HG02588 (cell line): ENCODE measurements at regions not wholly inside any gene's neighbourhood (a gene's known extent, or its start where the extent isn't known, plus 50 kb on each side); places are given as distances from the start of the nearest gene placed in this dataset.

Source experiments
- ATAC-seq: cut with Tn5 transposase; IDR thresholded peaks from one replicate; pipeline ENCODE4 v1.9.1; 2021; ENCODE audit warnings: mild to moderate bottlenecking, moderate library complexity; ENCODE audit not compliant: unreplicated experiment

DNA sequence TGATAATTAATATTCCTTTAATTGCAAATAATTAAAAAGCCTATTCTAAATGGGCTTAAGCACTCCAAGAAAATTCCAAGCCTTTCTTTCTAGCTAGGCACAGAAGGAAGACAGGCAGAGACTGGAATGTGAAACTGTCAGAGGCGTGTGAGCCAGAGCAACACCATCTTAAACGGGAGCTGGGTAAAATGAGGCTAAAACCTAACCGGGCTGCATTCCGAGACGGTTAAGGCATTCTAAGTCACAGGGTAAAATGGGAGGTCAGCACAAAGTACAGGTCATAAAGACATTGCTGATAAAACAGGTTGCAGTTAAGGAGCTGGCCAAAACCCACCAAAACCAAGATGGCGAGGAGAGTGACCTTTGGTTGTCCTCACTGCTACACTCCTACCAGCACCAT is 300.4 kb downstream of the SLITRK6 start:
- no peak for ATAC-seq

GRCh38 chr13:85497652-85498051 is 301.6 kb downstream of the SLITRK6 start:
- no peak for ATAC-seq

- ATAC-seq: no peak
Measured at GRCh38 chr13:85492283-85492682, 306.9 kb downstream of the SLITRK6 start.

- no peak for ATAC-seq
Measured at GRCh38 chr13:85486663-85487062, 312.6 kb downstream of the SLITRK6 start.

GRCh38 chr13:85473144-85473543 is 326.1 kb downstream of the SLITRK6 start:
- no peak for ATAC-seq

- ATAC-seq: no peak
Measured at GRCh38 chr13:85469320-85469719, 329.9 kb downstream of the SLITRK6 start.

DNA sequence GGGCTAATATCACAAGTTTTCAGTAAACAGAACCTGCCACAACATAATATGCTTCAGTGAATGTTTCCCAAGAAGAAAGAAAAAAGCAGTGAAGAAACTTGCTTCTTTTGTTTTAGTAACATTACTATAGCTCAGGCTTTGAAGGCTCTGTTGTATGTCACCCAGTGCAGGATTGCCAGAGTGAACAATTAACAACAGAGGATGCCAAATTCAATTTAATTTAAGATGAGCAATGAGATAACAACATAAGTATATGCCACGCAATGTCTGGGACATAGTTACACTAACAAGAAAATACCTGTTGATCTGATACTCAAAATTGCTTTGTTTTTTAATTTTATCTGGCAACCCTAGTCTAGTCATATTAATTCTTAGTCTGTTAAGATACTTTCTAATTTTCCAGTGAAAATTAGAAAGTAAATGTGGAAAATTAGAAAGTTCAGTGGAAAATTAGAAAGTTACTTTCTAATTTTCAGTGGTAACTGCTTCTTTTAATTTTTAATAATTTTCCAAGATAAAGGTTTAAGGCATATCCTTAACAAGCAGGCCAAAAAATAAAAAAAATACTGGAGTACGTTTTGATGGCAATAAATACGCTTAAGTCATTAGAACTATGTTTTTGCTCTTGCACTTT is 336.3 kb downstream of the SLITRK6 start:
- ATAC-seq: no peak

DNA sequence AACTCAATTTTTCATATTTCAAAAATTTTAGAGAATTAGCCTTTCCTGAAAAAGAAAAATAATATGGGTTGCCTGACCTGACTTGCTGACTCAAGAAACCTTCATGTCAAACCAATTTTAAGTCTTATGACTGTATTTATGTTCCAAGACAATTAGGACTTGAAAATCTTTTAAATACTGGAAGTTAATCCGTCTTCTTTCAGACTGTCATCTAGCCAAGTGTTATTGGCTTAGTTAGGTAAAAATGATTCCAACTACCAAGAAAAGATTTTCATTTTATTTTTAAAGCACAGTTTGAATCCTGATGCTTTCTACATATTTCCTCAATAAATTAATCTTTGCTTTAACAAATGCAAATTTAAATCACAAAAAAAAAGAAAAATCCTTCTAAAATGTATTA is 337.6 kb downstream of the SLITRK6 start:
- ATAC-seq: no peak

DNA sequence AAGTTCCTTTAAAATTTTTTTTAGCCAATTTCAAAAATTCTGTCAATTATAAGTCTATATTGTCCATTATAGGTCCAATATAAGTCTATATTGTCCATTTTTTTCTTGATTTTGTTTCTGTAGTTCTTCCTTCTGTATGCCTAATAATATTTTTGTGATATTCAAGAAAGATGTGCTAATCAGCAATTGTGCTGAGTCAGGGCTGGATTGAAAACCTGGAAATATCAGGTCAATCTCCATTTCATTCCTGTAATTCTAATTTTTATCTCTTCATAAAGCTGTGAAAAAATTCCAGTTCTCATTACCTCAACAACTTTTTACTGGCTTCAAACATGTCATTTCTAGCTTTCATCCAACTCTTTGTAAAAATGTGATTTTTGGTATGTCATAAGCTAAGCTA is 353.7 kb downstream of the SLITRK6 start:
- no peak for ATAC-seq

GRCh38 chr13:85441975-85442374 is 357.2 kb downstream of the SLITRK6 start:
- ATAC-seq: no peak

GRCh38 chr13:85441364-85441763 is 357.9 kb downstream of the SLITRK6 start:
- ATAC-seq: no peak

GRCh38 chr13:85436029-85436428 is 363.2 kb downstream of the SLITRK6 start:
- ATAC-seq: no peak

DNA sequence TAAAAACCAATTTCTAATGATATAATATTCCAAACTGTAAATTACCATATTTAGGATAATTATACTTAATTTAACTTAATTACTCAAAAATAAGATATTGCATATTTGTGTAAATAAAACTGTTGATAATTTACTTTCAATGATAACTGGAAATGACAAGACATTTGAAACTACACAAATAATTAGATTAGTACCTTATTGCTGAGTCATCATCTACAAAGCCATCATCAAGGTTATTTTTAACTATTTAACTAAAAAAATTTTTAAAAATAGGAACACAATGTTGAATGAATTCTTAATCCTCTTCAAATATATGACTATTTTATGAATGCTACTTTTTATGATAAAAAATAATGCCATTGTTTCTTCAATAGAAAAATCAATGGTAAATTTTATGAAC is 364.3 kb downstream of the SLITRK6 start:
- no peak for ATAC-seq

- no peak for ATAC-seq
Measured at GRCh38 chr13:85432881-85433280, 366.3 kb downstream of the SLITRK6 start.

- ATAC-seq: no peak
Measured at GRCh38 chr13:85431720-85432119, 367.5 kb downstream of the SLITRK6 start.

DNA sequence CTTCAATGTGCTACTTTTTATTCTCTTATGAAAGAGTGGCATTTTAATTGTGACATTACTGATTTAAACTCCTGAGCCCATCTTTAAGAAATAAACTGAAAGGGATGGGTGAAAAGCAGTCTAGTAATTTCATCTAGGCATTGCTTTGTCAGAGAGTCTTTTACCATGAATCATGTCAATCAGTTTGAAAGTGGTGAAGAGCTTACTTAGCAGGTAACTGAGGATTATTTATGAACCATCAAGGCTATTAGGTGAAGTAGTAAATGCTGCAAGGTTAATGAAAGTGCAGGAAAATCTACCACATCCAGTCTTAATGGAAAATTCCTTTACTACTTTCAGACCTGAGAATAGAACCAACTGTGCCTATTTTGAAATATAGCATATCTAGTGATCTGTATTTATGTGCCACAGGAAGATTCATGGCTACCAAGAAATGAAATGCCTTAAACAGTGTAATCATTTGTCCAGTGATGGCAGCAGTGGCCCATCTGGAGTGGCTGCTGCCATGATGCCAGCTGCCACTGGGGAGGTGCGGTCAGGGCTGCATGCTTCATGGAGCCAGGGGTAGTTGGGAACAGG is 368.9 kb downstream of the SLITRK6 start:
- no peak for ATAC-seq

- ATAC-seq: no peak
Measured at GRCh38 chr13:85427416-85427815, 371.8 kb downstream of the SLITRK6 start.

- no peak for ATAC-seq
Measured at GRCh38 chr13:85420136-85420535, 379.1 kb downstream of the SLITRK6 start.

- ATAC-seq: no peak
Measured at GRCh38 chr13:85419611-85420010, 379.6 kb downstream of the SLITRK6 start.

GRCh38 chr13:85417807-85418206 is 381.4 kb downstream of the SLITRK6 start:
- no peak for ATAC-seq

DNA sequence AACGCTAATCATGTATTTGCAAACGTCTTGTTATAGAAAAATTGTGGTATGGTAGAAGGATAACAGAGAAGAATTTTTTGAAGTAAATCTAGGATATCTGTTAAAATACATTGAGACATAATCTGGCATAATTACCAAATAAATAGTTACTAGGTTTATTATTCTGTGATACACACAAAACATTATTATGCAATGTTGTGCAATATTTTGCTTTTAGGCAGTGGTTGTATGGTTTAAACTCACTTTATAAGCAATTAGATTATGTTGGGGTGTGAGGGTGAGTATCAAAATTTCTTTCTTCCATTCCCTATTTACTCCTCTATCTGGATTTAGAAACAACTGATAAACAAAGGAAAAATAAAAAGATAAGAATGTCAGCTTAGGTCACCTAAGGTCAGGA is 385.6 kb downstream of the SLITRK6 start:
- no peak for ATAC-seq

- no peak for ATAC-seq
Measured at GRCh38 chr13:85412448-85412847, 386.8 kb downstream of the SLITRK6 start.

DNA sequence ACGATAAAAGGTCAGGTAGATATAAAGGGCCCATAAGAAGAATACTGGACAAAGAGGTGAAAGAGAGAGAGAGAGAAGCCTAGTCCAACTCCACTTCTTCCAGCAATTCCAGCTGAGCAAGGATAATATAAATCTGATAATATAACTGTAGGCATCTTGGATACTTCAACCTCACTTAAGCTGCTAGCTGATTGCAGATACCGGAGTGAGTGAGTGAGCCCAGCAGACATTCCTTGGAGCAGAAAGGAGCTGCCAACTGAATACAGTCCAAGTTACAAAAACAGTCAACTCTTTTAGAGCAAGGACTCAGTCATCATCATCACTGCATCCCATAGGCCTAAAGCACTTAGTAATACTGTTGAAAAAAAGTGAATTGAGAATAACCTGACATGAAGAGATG is 387.6 kb downstream of the SLITRK6 start:
- no peak for ATAC-seq
